ENCODE measurements at regions not wholly inside any gene's neighbourhood (a gene's known extent, or its start where the extent isn't known, plus 50 kb on each side); places are given as distances from the start of the nearest gene placed in this dataset.

DNA sequence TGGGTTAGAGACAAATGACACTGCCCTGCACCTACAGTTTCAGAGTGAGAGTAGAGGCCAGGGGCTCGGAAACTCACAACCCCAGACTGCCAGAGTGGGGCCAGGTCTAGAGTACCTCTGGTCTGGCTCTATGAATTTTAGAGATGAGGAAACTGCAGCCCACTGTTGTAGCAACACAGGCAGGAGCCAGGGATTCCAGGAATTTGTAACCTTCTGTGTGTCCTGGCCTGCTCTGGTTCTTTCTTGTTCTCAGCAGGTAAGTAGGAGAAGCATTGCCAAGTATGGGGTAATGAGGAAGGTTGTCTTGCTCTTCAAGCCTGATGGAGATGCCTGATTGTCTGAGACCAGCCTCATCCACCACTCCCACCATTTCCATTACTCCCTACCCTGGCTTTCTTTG lies 221.8 kb downstream of the UACA start:
- TF ChIP-seq CTCF (IDR thresholded peaks at IDR 0.05; ENCODE audit: insufficient read depth, low read length) (no peak), POLR2AphosphoS5 (IDR thresholded peaks at IDR 0.05; ENCODE audit: low read depth) (no peak), GABPA (IDR thresholded peaks at IDR 0.05; ENCODE audit: low read depth) (no peak), SPI1 (IDR thresholded peaks at IDR 0.05; ENCODE audit: borderline replicate concordance, low read depth) (no peak)
- TF ChIP-seq, protein P1, sequence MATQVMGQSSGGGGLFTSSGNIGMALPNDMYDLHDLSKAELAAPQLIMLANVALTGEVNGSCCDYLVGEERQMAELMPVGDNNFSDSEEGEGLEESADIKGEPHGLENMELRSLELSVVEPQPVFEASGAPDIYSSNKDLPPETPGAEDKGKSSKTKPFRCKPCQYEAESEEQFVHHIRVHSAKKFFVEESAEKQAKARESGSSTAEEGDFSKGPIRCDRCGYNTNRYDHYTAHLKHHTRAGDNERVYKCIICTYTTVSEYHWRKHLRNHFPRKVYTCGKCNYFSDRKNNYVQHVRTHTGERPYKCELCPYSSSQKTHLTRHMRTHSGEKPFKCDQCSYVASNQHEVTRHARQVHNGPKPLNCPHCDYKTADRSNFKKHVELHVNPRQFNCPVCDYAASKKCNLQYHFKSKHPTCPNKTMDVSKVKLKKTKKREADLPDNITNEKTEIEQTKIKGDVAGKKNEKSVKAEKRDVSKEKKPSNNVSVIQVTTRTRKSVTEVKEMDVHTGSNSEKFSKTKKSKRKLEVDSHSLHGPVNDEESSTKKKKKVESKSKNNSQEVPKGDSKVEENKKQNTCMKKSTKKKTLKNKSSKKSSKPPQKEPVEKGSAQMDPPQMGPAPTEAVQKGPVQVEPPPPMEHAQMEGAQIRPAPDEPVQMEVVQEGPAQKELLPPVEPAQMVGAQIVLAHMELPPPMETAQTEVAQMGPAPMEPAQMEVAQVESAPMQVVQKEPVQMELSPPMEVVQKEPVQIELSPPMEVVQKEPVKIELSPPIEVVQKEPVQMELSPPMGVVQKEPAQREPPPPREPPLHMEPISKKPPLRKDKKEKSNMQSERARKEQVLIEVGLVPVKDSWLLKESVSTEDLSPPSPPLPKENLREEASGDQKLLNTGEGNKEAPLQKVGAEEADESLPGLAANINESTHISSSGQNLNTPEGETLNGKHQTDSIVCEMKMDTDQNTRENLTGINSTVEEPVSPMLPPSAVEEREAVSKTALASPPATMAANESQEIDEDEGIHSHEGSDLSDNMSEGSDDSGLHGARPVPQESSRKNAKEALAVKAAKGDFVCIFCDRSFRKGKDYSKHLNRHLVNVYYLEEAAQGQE (IDR thresholded peaks at IDR 0.05; ENCODE audit: insufficient replicate concordance, low read depth) = no peak
- H3K27me3 ChIP-seq (ENCODE audit: insufficient read depth, poor library complexity, severe bottlenecking) = no peaks in the 10 kb centered on the region
- H3K27ac ChIP-seq (replicated peaks) = no peak overlapping the region

DNA sequence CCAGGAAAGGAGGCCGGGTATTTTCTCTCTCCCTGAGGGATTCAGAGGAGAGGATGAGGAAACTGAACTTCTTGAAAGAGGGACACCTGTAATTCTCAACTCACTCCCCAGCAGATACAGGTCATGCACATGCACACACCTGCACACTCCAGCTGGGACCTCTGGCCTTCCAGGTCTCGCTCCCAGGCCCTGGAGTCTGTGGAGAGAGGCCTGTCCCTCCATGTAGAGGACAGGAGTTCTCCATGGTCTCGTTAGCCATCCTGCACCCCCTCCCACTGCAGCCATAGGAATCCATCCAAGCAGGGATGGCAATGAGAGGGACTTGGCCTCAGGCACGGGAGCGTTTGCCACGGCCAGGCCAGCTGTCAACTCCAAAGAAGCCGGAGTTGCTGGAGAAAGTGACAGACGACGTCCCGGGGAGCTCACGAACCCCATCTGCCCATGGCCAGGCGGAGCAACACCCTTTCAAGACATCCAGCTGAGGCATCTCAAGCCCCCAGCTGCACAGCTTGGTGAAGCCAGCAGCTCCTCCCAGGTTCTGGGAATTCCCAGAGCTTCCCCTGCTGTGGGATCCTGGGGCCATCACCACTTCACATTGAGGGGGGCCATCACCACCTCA lies 223.3 kb downstream of the UACA start:
- Histone ChIP-seq H3K4me3 (replicated peaks; ENCODE audit: insufficient read depth, low read length) (no peak overlapping the region), H3K27me3 (ENCODE audit: insufficient read depth, poor library complexity, severe bottlenecking) (no peaks in the 10 kb centered on the region), H3K27ac (replicated peaks) (no peak overlapping the region)
- no peak for TF ChIP-seq SPI1 (IDR thresholded peaks at IDR 0.05; ENCODE audit: borderline replicate concordance, low read depth)
- TF ChIP-seq POLR2AphosphoS5 (IDR thresholded peaks at IDR 0.05; ENCODE audit: low read depth) = no peak
- no peak for TF ChIP-seq GABPA (IDR thresholded peaks at IDR 0.05; ENCODE audit: low read depth)
- TF ChIP-seq, protein P1 (IDR thresholded peaks at IDR 0.05; ENCODE audit: insufficient replicate concordance, low read depth) = no peak
- TF ChIP-seq CTCF (IDR thresholded peaks at IDR 0.05; ENCODE audit: insufficient read depth, low read length) = no peak
- no peak for DNase-seq (ENCODE audit: low read depth in 1 of 2, low spot score in 1 of 2)

More for the DNA sequence above, 221.8 kb downstream of the UACA start:
- H3K4me3 ChIP-seq (replicated peaks; ENCODE audit: insufficient read depth, low read length) = no peak overlapping the region
- no peak for DNase-seq (ENCODE audit: low read depth in 1 of 2, low spot score in 1 of 2)

- TF ChIP-seq GABPA (IDR thresholded peaks at IDR 0.05; ENCODE audit: low read depth) (no peak), CTCF (IDR thresholded peaks at IDR 0.05; ENCODE audit: insufficient read depth, low read length) (no peak), SPI1 (IDR thresholded peaks at IDR 0.05; ENCODE audit: borderline replicate concordance, low read depth) (no peak), POLR2AphosphoS5 (IDR thresholded peaks at IDR 0.05; ENCODE audit: low read depth) (no peak)
- TF ChIP-seq, protein P1 (IDR thresholded peaks at IDR 0.05; ENCODE audit: insufficient replicate concordance, low read depth) = no peak
- Histone ChIP-seq H3K27ac (replicated peaks) (no peak overlapping the region), H3K4me3 (replicated peaks; ENCODE audit: insufficient read depth, low read length) (no peak overlapping the region), H3K27me3 (ENCODE audit: insufficient read depth, poor library complexity, severe bottlenecking) (no peaks in the 10 kb centered on the region)
- no peak for DNase-seq (ENCODE audit: low read depth in 1 of 2, low spot score in 1 of 2)
Observed at GRCh38 chr15:70539409-70539808, 223.9 kb downstream of the UACA start.
